Esophagus squamous epithelium (tissue), 5 donors: ENCODE measurements at regions not wholly inside any gene's neighbourhood (a gene's known extent, or its start where the extent isn't known, plus 50 kb on each side); places are given as distances from the start of the nearest gene placed in this dataset.

Experiments
- DNase-seq: peaks from one replicate; lab custom pipeline; 2025; lab: John Stamatoyannopoulos, UW
- H3K27ac ChIP-seq, 4 donors: fragments of 200-600 bp; sonication (generic); one replicate each; pipeline ENCODE4 v1.5.1; 2016 to 2019; ENCODE audit warnings: mild to moderate bottlenecking in 1 of 4
- H3K27me3 ChIP-seq, 4 donors: fragments of 200-600 bp; sonication (generic); 1 replicate in 3 of 4; 2 replicates in 1 of 4; pipeline versions ENCODE4 v1.5.1 to v1.6.0; 2017 to 2021; ENCODE audit warnings: antibody characterized with exemption in 1 of 4
- H3K36me3 ChIP-seq, 3 donors: fragments of 200-600 bp; sonication (generic); one replicate each; pipeline ENCODE4 v1.5.1; 2016 to 2019
- H3K4me1 ChIP-seq, 3 donors: fragments of 200-600 bp; sonication (generic); one replicate each; pipeline ENCODE4 v1.5.1; 2017 to 2019
- H3K4me3 ChIP-seq, 4 donors: fragments of 200-600 bp; sonication (generic); 1 replicate in 3 of 4; 2 replicates in 1 of 4; pipeline ENCODE4 v1.5.1; 2016 to 2019; ENCODE audit warnings: mild to moderate bottlenecking in 2 of 4, moderate library complexity in 1 of 4
- H3K9me3 ChIP-seq, 3 donors: fragments of 200-600 bp; sonication (generic); one replicate each; pipeline ENCODE4 v1.5.1; 2016 to 2019
- POLR2A ChIP-seq, 4 donors: fragments of 450-650 bp; IDR thresholded peaks; one replicate each; pipeline ENCODE4 v1.6.1; 2017; ENCODE audit warnings: antibody characterized with exemption in 4 of 4, mild to moderate bottlenecking in 4 of 4, moderate library complexity in 3 of 4
- WGBS, 2 donors: methylation state at CpG; one replicate each; pipeline ENCODE4 v1.1.5; 2018; 5-methylcytosine and 5-hydroxymethylcytosine counted together
- intact Hi-C: fragments of 100-400 bp; cut with DNase I; formaldehyde crosslinking; loops from one replicate; pipeline ENCODE4 v1.15.0; 2022
- TF ChIP-seq, protein P1 (sequence below), 6 experiments: fragments of 450-650 bp in 4 of 6; fragments of 200-600 bp in 2 of 6; sonication (generic) in 2 of 6; IDR thresholded peaks; one replicate each; pipeline ENCODE4 v1.5.1; 2016 to 2019; ENCODE audit warnings: antibody characterized with exemption in 6 of 6, mild to moderate bottlenecking in 4 of 6, moderate library complexity in 4 of 6
- donor health status: DM: yes; HTN: yes; CAD: no.

DNA sequence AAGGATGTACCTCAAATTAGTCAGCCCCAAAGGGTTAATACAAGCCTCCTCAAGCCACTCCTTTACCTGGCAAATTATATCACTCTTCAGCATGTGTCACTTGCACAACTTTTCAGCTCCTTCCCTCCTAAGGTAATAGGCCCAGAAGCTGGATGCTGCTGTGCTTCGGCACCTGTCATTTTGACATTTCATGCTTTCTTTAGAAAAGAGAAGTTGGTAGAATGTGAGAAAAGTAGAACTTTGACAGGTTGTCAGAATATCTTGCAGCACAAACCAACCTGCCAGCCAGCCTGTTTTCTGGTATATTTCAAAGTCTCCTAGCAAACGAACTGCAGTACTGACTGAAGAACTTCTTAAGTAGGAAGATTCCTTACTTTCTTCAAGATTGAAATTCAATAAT, 2136.9 kb downstream of the MAT2B start:
- TF ChIP-seq, protein P1, sequence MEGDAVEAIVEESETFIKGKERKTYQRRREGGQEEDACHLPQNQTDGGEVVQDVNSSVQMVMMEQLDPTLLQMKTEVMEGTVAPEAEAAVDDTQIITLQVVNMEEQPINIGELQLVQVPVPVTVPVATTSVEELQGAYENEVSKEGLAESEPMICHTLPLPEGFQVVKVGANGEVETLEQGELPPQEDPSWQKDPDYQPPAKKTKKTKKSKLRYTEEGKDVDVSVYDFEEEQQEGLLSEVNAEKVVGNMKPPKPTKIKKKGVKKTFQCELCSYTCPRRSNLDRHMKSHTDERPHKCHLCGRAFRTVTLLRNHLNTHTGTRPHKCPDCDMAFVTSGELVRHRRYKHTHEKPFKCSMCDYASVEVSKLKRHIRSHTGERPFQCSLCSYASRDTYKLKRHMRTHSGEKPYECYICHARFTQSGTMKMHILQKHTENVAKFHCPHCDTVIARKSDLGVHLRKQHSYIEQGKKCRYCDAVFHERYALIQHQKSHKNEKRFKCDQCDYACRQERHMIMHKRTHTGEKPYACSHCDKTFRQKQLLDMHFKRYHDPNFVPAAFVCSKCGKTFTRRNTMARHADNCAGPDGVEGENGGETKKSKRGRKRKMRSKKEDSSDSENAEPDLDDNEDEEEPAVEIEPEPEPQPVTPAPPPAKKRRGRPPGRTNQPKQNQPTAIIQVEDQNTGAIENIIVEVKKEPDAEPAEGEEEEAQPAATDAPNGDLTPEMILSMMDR (IDR thresholded peaks at IDR 0.05): no peak
- TF ChIP-seq POLR2A (IDR thresholded peaks at IDR 0.05): no peak
- Histone ChIP-seq H3K27ac (no peak overlapping the region), H3K36me3 (no peaks in the 10 kb centered on the region), H3K9me3 (no peaks in the 10 kb centered on the region), H3K4me1 (no peaks in the 10 kb centered on the region), H3K27me3 (no peaks in the 10 kb centered on the region), H3K4me3 (no peak overlapping the region)
- WGBS, 2 donors: 51 to 63% methylated on average over 2 of the region's 2 CpGs
- no peak for DNase-seq
- intact Hi-C loops: no loop called here

DNA sequence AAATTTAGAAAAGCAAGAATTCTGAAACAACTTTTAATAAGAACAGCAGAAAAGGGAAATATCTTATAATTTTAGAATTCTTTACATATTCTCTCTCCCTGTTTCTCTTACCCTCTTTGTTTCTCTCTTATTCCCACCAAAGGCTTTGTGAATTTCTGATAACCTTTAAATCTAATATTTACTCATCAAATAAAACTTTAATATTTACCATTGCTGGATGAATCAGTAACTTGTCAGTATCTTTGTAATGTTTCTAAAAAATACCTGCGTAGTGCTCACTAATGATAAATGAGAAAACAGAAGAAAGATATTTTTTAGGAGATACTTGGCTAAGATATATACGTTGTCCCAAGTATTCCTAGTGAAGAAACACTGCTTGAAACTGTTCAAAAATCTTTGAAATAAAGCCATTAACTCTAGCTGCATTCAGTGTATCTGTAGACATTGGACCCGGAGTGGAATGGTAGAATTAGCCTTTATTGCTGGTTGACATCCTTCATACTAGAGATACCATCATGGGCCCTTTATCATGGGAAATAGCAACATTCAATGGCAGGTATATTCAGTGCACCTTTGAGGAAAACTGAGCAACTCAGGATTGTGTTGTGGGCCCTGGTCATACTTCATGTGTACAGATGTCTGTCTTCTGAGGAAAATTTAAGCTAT, 2160.4 kb downstream of the MAT2B start:
- TF ChIP-seq, protein P1 (IDR thresholded peaks at IDR 0.05): no peak
- no peak for TF ChIP-seq POLR2A (IDR thresholded peaks at IDR 0.05)
- no peaks in the 10 kb centered on the region for H3K27me3 ChIP-seq
- intact Hi-C loops: no loop called here
- H3K36me3 ChIP-seq: no peaks in the 10 kb centered on the region
- no peak for DNase-seq
- H3K4me3 ChIP-seq: no peak overlapping the region
- H3K4me1 ChIP-seq: no peaks in the 10 kb centered on the region
- WGBS, 2 donors: 26 to 61% methylated on average over 3 of the region's 3 CpGs
- H3K27ac ChIP-seq: no peak overlapping the region
- H3K9me3 ChIP-seq: no peaks in the 10 kb centered on the region

DNA sequence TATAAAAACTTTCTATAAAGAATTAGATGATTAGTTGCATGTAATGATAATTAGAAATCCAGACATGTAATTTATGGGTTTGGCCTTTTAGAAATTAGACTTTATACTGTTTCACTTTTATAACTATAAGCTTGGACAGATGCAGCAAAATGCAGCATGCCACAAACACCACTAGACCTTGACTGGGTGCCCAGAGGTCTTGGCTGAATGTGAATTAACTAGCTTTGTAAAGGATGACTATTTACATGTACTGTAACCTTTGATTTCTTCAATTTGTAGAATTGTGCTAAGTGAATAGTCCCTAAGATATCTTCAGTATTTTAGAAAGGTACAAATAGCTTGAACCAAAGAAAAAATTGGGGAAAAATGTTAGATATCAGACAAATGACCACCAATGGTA, 2168.1 kb downstream of the MAT2B start:
- H3K27me3 ChIP-seq: no peaks in the 10 kb centered on the region
- intact Hi-C loops: no loop called here
- H3K27ac ChIP-seq: no peak overlapping the region
- no peak for TF ChIP-seq POLR2A (IDR thresholded peaks at IDR 0.05)
- TF ChIP-seq, protein P1 (IDR thresholded peaks at IDR 0.05): no peak
- H3K36me3 ChIP-seq: no peaks in the 10 kb centered on the region
- no peak overlapping the region for H3K4me3 ChIP-seq
- no peak for DNase-seq
- H3K4me1 ChIP-seq: no peaks in the 10 kb centered on the region
- no peaks in the 10 kb centered on the region for H3K9me3 ChIP-seq

DNA sequence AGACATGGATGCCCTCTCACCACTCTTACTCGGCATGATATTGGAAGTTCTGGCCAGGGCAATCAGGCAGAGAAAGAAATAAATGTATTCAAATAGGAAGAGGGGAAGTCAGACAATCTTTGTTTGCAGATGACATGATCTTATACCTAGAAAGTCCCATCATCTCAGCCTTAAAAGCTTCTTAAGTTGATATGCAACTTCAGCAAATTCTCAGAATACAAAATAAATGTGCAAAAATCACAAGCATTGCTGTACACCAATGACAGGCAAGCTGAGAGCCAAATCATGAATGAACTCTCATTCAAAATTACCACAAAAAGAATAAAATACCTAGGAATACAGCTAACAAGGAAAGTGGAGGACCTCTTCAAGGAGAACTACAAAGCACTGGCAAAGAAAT, 2190.4 kb downstream of the MAT2B start:
- no peak for DNase-seq
- Histone ChIP-seq H3K4me1 (no peaks in the 10 kb centered on the region), H3K9me3 (peaks cover 0 to 12% (median 0%) of the 10 kb centered on the region in 3 donors), H3K27ac (no peak overlapping the region), H3K4me3 (no peak overlapping the region), H3K27me3 (no peaks in the 10 kb centered on the region), H3K36me3 (no peaks in the 10 kb centered on the region)
- intact Hi-C loops: no loop called here
- 72 to 100% methylated on average over 1 of the region's 1 CpG for WGBS, 2 donors
- TF ChIP-seq POLR2A (IDR thresholded peaks at IDR 0.05): no peak
- TF ChIP-seq, protein P1 (IDR thresholded peaks at IDR 0.05): no peak

DNA sequence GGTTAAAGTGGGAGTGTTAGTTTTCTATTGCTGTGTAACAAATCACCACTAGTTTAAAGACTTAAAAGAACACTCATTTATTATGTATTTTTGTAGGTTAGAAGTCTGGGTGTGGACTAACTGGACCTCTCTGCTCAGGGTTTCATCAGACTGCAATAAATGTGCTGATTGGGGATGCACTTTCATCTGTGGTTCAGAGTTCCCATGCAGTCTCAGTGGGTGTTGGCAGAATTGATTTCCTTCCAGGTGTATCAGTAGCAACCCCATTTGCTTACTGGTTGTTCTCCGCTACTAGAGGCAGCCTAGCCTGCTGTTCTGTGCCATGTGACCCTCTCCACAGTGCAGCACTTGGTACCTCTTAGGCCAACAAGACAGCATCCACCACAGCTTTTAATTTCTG, 2200.5 kb downstream of the MAT2B start:
- WGBS, 2 donors: 83 to 100% methylated on average over 1 of the region's 1 CpG

More for the DNA sequence above, 2200.5 kb downstream of the MAT2B start:
- H3K9me3 ChIP-seq: no peaks in the 10 kb centered on the region
- H3K27ac ChIP-seq: no peak overlapping the region
- H3K4me3 ChIP-seq: no peak overlapping the region
- intact Hi-C loops: no loop called here
- H3K4me1 ChIP-seq: no peaks in the 10 kb centered on the region
- no peak for DNase-seq
- TF ChIP-seq POLR2A (IDR thresholded peaks at IDR 0.05): no peak
- TF ChIP-seq, protein P1 (IDR thresholded peaks at IDR 0.05): no peak
- no peaks in the 10 kb centered on the region for H3K36me3 ChIP-seq
- no peaks in the 10 kb centered on the region for H3K27me3 ChIP-seq
